ENCODE measurements at regions not wholly inside any gene's neighbourhood (a gene's known extent, or its start where the extent isn't known, plus 50 kb on each side); places are given as distances from the start of the nearest gene placed in this dataset.

- Histone ChIP-seq H3K9me3 (ENCODE audit: control extremely low read depth in 1 of 3, control insufficient read depth in 2 of 3, insufficient read depth in 1 of 3, low read length in 2 of 3) (no peaks in the 10 kb centered on the region), H3K4me3 (ENCODE audit: control extremely low read depth in 1 of 5, extremely low read depth in 1 of 5, insufficient read depth in 1 of 5, low read depth in 2 of 5, low read length in 4 of 5) (no peak overlapping the region), H3K4me2 (replicated peaks; ENCODE audit: low read depth, low read length, poor library complexity, severe bottlenecking) (no peak overlapping the region), H4K20me1 (ENCODE audit: control insufficient read depth, insufficient read depth, low read length, poor library complexity, severe bottlenecking) (no peaks in the 10 kb centered on the region), H3K9ac (ENCODE audit: low read length) (no peak overlapping the region), H3K79me2 (ENCODE audit: control insufficient read depth, insufficient read depth, low read length) (no peaks in the 10 kb centered on the region), H3K4me1 (ENCODE audit: control insufficient read depth in 2 of 2, insufficient read depth in 2 of 2, low read length in 2 of 2) (no peaks in the 10 kb centered on the region), H3K36me3 (replicated peaks in 1 of 2; ENCODE audit: control extremely low read depth in 1 of 2, control insufficient read depth in 1 of 2, extremely low read depth in 1 of 2, insufficient read depth in 2 of 2, low read length in 1 of 2) (no peaks in the 10 kb centered on the region), H2AFZ (ENCODE audit: insufficient read depth, low read depth, low read length, poor library complexity, severe bottlenecking) (no peak overlapping the region), H3K27me3 (replicated peaks in 1 of 4; ENCODE audit: control extremely low read depth in 1 of 4, control insufficient read depth in 3 of 4, insufficient read depth in 4 of 4, low read length in 3 of 4) (no peaks in the 10 kb centered on the region), H3K27ac (ENCODE audit: low read length in 2 of 2) (no peak overlapping the region)
- no CpG with 5 or more reads among the region's 1 CpG for WGBS (ENCODE audit: insufficient coverage)
- DNase-seq: no peak
- Mint-ChIP-seq H3K27ac (no peak overlapping the region), H3K27me3 (no peaks in the 10 kb centered on the region), H3K9me3 (ENCODE audit: insufficient read depth) (peaks cover 18% of the 10 kb centered on the region), H3K4me1 (no peaks in the 10 kb centered on the region), H3K4me3 (no peak overlapping the region)
- no peak for ATAC-seq (ENCODE audit: low read depth)
- POLR2A ChIA-PET: no interaction called here
- TF ChIP-seq EZH2 (IDR thresholded peaks at IDR 0.05; ENCODE audit: borderline replicate concordance, insufficient read depth, low read depth, low read length, poor library complexity, severe bottlenecking): no peak
- TF ChIP-seq CTCF (IDR thresholded peaks at IDR 0.05): no peak
- intact Hi-C loops (cut with micrococcal nuclease): no loop called here
- CTCF ChIA-PET: no interaction called here
Observed at GRCh38 chr4:160213366-160213765, 1110.5 kb downstream of the RAPGEF2 start.

GRCh38 chr4:160217352-160217751, 1114.5 kb downstream of the RAPGEF2 start:
- no peaks in the 10 kb centered on the region for H3K4me1 Mint-ChIP-seq
- peaks cover 21% of the 10 kb centered on the region for H3K9me3 Mint-ChIP-seq (ENCODE audit: insufficient read depth)
- no peak overlapping the region for H2AFZ ChIP-seq (ENCODE audit: insufficient read depth, low read depth, low read length, poor library complexity, severe bottlenecking)

More at GRCh38 chr4:160217352-160217751, 1114.5 kb downstream of the RAPGEF2 start:
- Histone ChIP-seq H3K79me2 (ENCODE audit: control insufficient read depth, insufficient read depth, low read length) (no peaks in the 10 kb centered on the region), H3K27me3 (replicated peaks in 1 of 4; ENCODE audit: control extremely low read depth in 1 of 4, control insufficient read depth in 3 of 4, insufficient read depth in 4 of 4, low read length in 3 of 4) (no peaks in the 10 kb centered on the region), H3K4me3 (ENCODE audit: control extremely low read depth in 1 of 5, extremely low read depth in 1 of 5, insufficient read depth in 1 of 5, low read depth in 2 of 5, low read length in 4 of 5) (no peak overlapping the region), H3K9ac (ENCODE audit: low read length) (no peak overlapping the region), H3K4me1 (ENCODE audit: control insufficient read depth in 2 of 2, insufficient read depth in 2 of 2, low read length in 2 of 2) (no peaks in the 10 kb centered on the region), H3K4me2 (replicated peaks; ENCODE audit: low read depth, low read length, poor library complexity, severe bottlenecking) (no peak overlapping the region), H4K20me1 (ENCODE audit: control insufficient read depth, insufficient read depth, low read length, poor library complexity, severe bottlenecking) (no peaks in the 10 kb centered on the region), H3K27ac (ENCODE audit: low read length in 2 of 2) (no peak overlapping the region), H3K9me3 (ENCODE audit: control extremely low read depth in 1 of 3, control insufficient read depth in 2 of 3, insufficient read depth in 1 of 3, low read length in 2 of 3) (peaks cover 0 to 9% (median 4%) of the 10 kb centered on the region in 3 donors), H3K36me3 (replicated peaks in 1 of 2; ENCODE audit: control extremely low read depth in 1 of 2, control insufficient read depth in 1 of 2, extremely low read depth in 1 of 2, insufficient read depth in 2 of 2, low read length in 1 of 2) (no peaks in the 10 kb centered on the region)
- no peak for DNase-seq
- CTCF ChIA-PET: no interaction called here
- no peak overlapping the region for H3K4me3 Mint-ChIP-seq
- intact Hi-C loops (cut with micrococcal nuclease): no loop called here
- ATAC-seq (ENCODE audit: low read depth): no peak
- H3K27me3 Mint-ChIP-seq: no peaks in the 10 kb centered on the region
- no CpG with 5 or more reads among the region's 1 CpG for WGBS (ENCODE audit: insufficient coverage)
- H3K27ac Mint-ChIP-seq: no peak overlapping the region
- POLR2A ChIA-PET: no interaction called here
- TF ChIP-seq EZH2 (IDR thresholded peaks at IDR 0.05; ENCODE audit: borderline replicate concordance, insufficient read depth, low read depth, low read length, poor library complexity, severe bottlenecking) (no peak), CTCF (IDR thresholded peaks at IDR 0.05) (no peak)

Data from B cell (primary cell).